Activated CD8-positive, alpha-beta T cell treated with anti-CD3 and anti-CD28 coated beads for 36 hours (primary cell): ENCODE measurements at regions not wholly inside any gene's neighbourhood (a gene's known extent, or its start where the extent isn't known, plus 50 kb on each side); places are given as distances from the start of the nearest gene placed in this dataset.

Experiments used
- ATAC-seq: fragments of 200-7000 bp; cut with Tn5 transposase; one replicate; pipeline ENCODE4 v1.10.0; 2021; ENCODE audit warnings: mild to moderate bottlenecking, moderate library complexity
- CTCF ChIA-PET: fragments of 350-600 bp; sonication (Branson Sonifier 250); formaldehyde crosslinking; loops from one replicate; lab custom pipeline; 2021; ENCODE audit warnings: antibody characterized with exemption; lab: Charles Lee
- POLR2A ChIA-PET: fragments of 350-600 bp; sonication (Branson Sonifier 250); formaldehyde crosslinking; loops from one replicate; lab custom pipeline; 2021; ENCODE audit warnings: antibody characterized with exemption; lab: Charles Lee
- DNase-seq: peaks from one replicate; pipeline ENCODE4 v3.0.0-alpha.2; 2020
- H3K27ac Mint-ChIP-seq: one replicate; pipeline ENCODE4 v1.8.0; 2021; ENCODE audit warnings: mild to moderate bottlenecking, mixed read lengths
- H3K27me3 Mint-ChIP-seq: one replicate; pipeline ENCODE4 v1.8.0; 2021; ENCODE audit warnings: mixed read lengths
- H3K36me3 Mint-ChIP-seq: one replicate; pipeline ENCODE4 v1.8.0; 2021; ENCODE audit warnings: low read depth, mixed read lengths
- H3K4me1 Mint-ChIP-seq: one replicate; pipeline ENCODE4 v1.8.0; 2021; ENCODE audit warnings: low read depth, mixed read lengths
- H3K4me3 Mint-ChIP-seq: one replicate; pipeline ENCODE4 v1.8.0; 2021; ENCODE audit warnings: mild to moderate bottlenecking, moderate library complexity, mixed read lengths
- H3K9me3 Mint-ChIP-seq: one replicate; pipeline ENCODE4 v1.8.0; 2021; ENCODE audit warnings: mixed read lengths
- CTCF ChIP-seq: fragments of 200-600 bp; IDR thresholded peaks from one replicate; pipeline ENCODE4 v1.8.0; 2022; ENCODE audit warnings: antibody characterized with exemption, mild to moderate bottlenecking
- intact Hi-C: fragments of 100-400 bp; cut with micrococcal nuclease; formaldehyde crosslinking; loops from one replicate; pipeline ENCODE4 v1.10.0; 2022

GRCh38 chr6:142605922-142606485 lies 304.2 kb downstream of the ADGRG6 start:
- ChIA-PET CTCF (interaction anchor here (1.0 kb wide), 1 partner anchor 40 kb away, joined by 5 read pairs; no protein-coding TSS in a partner anchor), POLR2A (no interaction called here)
- Mint-ChIP-seq H3K4me1 (peaks cover 10% of the 10 kb centered on the region), H3K36me3 (no peaks in the 10 kb centered on the region), H3K27me3 (peaks cover 6% of the 10 kb centered on the region), H3K27ac (no peak overlapping the region), H3K9me3 (no peaks in the 10 kb centered on the region), H3K4me3 (no peak overlapping the region)
- intact Hi-C loops, result no loop called here
- DNase-seq (no peak), ATAC-seq (no peak)
- TF ChIP-seq CTCF, result no peak

- Mint-ChIP-seq H3K4me1 (no peaks in the 10 kb centered on the region), H3K36me3 (no peaks in the 10 kb centered on the region), H3K27ac (no peak overlapping the region), H3K27me3 (peaks cover 2% of the 10 kb centered on the region), H3K4me3 (no peak overlapping the region), H3K9me3 (no peaks in the 10 kb centered on the region)
- ATAC-seq (no peak), DNase-seq (no peak)
- ChIA-PET CTCF (no interaction called here), POLR2A (no interaction called here)
- TF ChIP-seq CTCF, result no peak
- intact Hi-C loops, result no loop called here
These were observed 311.1 kb downstream of the ADGRG6 start for GRCh38 chr6:142612956-142613355.

- DNase-seq, result no peak
- ChIA-PET CTCF (no interaction called here), POLR2A (no interaction called here)
- intact Hi-C loops, result no loop called here
- Mint-ChIP-seq H3K9me3 (no peaks in the 10 kb centered on the region), H3K36me3 (no peaks in the 10 kb centered on the region), H3K27ac (no peak overlapping the region), H3K4me1 (no peaks in the 10 kb centered on the region), H3K4me3 (no peak overlapping the region), H3K27me3 (no peaks in the 10 kb centered on the region)
- TF ChIP-seq CTCF, result no peak
- ATAC-seq, result no peak
These were observed 312.2 kb downstream of the ADGRG6 start for GRCh38 chr6:142613981-142614380.

- POLR2A ChIA-PET, result no interaction called here
- H3K27me3 Mint-ChIP-seq, result no peaks in the 10 kb centered on the region
- CTCF ChIA-PET, result interaction anchor here (1.0 kb wide), 1 partner anchor 13 kb away, joined by 3 read pairs; no protein-coding TSS in a partner anchor
- no peak overlapping the region for H3K4me3 Mint-ChIP-seq
- intact Hi-C loops, result no loop called here
- H3K9me3 Mint-ChIP-seq, result no peaks in the 10 kb centered on the region
- ATAC-seq (no peak), DNase-seq (no peak)
- H3K36me3 Mint-ChIP-seq, result no peaks in the 10 kb centered on the region
- no peaks in the 10 kb centered on the region for H3K4me1 Mint-ChIP-seq
- TF ChIP-seq CTCF, result no peak
- no peak overlapping the region for H3K27ac Mint-ChIP-seq
These were observed 315.4 kb downstream of the ADGRG6 start for GRCh38 chr6:142617158-142617557.

GRCh38 chr6:142621822-142622221 lies 320.0 kb downstream of the ADGRG6 start:
- Mint-ChIP-seq H3K4me3 (no peak overlapping the region), H3K27ac (no peak overlapping the region), H3K36me3 (no peaks in the 10 kb centered on the region), H3K4me1 (no peaks in the 10 kb centered on the region), H3K27me3 (no peaks in the 10 kb centered on the region), H3K9me3 (no peaks in the 10 kb centered on the region)
- intact Hi-C loops, result no loop called here
- ChIA-PET POLR2A (interaction anchor here (1.0 kb wide), 1 partner anchor 15 kb away, joined by 3 read pairs; no protein-coding TSS in a partner anchor), CTCF (no interaction called here)
- DNase-seq (no peak), ATAC-seq (no peak)
- TF ChIP-seq CTCF, result no peak
